ENCODE measurements at regions not wholly inside any gene's neighbourhood (a gene's known extent, or its start where the extent isn't known, plus 50 kb on each side); places are given as distances from the start of the nearest gene placed in this dataset.

DNA sequence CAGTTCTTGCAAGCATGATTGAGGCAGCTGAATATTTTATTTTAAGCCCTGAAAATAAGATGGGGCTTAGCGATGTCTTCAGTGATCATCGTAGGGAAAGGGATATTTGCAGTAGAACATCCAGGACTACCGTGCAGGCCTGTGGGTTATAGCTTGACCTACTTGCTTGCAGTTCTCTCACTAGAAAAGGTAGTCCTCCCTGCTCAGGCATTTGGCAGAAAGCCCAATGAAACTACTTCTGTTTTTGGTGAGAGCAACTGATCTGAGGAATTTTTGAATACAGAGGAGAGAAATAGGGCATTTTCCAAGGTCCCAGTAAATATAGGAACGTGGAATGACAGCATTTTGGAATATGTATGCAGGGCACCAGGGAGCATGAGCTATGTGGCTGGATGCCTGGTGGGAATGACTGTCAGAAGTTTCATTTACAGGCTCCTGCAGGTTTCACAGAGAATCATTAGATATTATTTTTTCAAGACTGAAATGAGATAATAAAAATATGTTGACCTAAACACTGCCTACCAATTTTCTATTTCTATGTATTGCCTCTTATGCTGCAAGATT lies 417.9 kb upstream of the ACTBL2 start:
- TF ChIP-seq EZH2phosphoT487 (IDR thresholded peaks at IDR 0.05; ENCODE audit: low read length) = no peak
- TF ChIP-seq EZH2 (optimal IDR thresholded peaks at IDR 0.05; ENCODE audit: low read depth, low read length) = no peak
- TF ChIP-seq, protein P1, sequence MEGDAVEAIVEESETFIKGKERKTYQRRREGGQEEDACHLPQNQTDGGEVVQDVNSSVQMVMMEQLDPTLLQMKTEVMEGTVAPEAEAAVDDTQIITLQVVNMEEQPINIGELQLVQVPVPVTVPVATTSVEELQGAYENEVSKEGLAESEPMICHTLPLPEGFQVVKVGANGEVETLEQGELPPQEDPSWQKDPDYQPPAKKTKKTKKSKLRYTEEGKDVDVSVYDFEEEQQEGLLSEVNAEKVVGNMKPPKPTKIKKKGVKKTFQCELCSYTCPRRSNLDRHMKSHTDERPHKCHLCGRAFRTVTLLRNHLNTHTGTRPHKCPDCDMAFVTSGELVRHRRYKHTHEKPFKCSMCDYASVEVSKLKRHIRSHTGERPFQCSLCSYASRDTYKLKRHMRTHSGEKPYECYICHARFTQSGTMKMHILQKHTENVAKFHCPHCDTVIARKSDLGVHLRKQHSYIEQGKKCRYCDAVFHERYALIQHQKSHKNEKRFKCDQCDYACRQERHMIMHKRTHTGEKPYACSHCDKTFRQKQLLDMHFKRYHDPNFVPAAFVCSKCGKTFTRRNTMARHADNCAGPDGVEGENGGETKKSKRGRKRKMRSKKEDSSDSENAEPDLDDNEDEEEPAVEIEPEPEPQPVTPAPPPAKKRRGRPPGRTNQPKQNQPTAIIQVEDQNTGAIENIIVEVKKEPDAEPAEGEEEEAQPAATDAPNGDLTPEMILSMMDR (IDR thresholded peaks at IDR 0.05; ENCODE audit: low read length) = no peak

All from MM.1S (cell line).